ENCODE measurements at regions not wholly inside any gene's neighbourhood (a gene's known extent, or its start where the extent isn't known, plus 50 kb on each side); places are given as distances from the start of the nearest gene placed in this dataset.

DNA sequence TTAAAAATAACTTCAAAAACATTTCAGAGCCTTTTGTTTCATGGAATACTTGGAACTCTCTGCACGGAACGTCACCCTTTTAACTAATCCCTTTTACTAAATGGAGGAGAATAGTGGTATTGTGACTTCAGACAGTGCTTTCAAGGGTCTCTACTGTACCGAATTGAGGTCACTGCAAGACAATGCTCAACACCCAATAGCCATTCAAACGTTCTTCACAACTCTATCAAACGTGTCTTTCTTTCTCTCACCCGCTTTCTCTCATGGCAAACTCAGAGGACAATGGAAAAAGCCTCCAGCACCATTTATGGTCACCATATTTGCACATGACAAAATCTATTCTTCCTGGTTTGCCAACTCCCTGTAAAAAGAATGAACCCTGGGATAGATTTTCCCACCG, 132.1 kb upstream of the SOX5 start:
- Histone ChIP-seq H3K4me1 (no peaks in the 10 kb centered on the region), H3K36me3 (no peaks in the 10 kb centered on the region), H3K9me3 (no peaks in the 10 kb centered on the region), H3K4me3 (no peak overlapping the region), H3K27me3 (peaks cover 0 to 5% (median 0%) of the 10 kb centered on the region in 4 donors), H3K27ac (no peak overlapping the region)
- DNase-seq (no peak), FAIRE-seq (no peak), ATAC-seq (no peak)
- intact Hi-C loops (cut with DNase I) = no loop called here
- WGBS, 2 donors = 41 to 53% methylated on average over 7 of the region's 7 CpGs
- TF ChIP-seq, protein P1, sequence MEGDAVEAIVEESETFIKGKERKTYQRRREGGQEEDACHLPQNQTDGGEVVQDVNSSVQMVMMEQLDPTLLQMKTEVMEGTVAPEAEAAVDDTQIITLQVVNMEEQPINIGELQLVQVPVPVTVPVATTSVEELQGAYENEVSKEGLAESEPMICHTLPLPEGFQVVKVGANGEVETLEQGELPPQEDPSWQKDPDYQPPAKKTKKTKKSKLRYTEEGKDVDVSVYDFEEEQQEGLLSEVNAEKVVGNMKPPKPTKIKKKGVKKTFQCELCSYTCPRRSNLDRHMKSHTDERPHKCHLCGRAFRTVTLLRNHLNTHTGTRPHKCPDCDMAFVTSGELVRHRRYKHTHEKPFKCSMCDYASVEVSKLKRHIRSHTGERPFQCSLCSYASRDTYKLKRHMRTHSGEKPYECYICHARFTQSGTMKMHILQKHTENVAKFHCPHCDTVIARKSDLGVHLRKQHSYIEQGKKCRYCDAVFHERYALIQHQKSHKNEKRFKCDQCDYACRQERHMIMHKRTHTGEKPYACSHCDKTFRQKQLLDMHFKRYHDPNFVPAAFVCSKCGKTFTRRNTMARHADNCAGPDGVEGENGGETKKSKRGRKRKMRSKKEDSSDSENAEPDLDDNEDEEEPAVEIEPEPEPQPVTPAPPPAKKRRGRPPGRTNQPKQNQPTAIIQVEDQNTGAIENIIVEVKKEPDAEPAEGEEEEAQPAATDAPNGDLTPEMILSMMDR (IDR thresholded peaks at IDR 0.05) = no peak

DNA sequence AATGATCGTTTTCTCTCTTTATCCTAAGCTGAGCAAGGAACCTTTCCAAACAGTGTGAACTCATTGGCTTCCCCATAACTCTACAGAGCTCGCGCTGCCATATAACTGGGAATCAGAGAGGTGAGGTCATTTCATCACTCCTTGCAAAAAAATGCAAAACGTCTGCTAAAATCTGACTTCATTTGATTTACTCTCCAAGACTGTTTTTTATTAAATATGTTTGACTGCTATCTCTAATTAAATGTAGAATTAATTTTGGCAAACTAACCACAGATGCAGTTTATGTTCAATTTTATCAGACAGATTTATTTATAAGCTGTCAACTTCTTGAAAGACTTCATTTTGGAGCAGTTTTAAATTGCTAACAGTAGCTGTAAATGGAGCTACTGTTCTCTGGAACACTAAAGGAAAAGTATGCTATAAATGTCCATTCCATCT, 131.6 kb upstream of the SOX5 start:
- Histone ChIP-seq H3K4me1 (no peaks in the 10 kb centered on the region), H3K4me3 (no peak overlapping the region), H3K36me3 (no peaks in the 10 kb centered on the region), H3K27me3 (peaks cover 0 to 5% (median 0%) of the 10 kb centered on the region in 4 donors), H3K9me3 (no peaks in the 10 kb centered on the region), H3K27ac (no peak overlapping the region)
- TF ChIP-seq, protein P1 (IDR thresholded peaks at IDR 0.05) = no peak
- FAIRE-seq = no peak
- 40 to 51% methylated on average over 4 of the region's 4 CpGs for WGBS, 2 donors
- no peak for ATAC-seq
- DNase-seq = no peak
- intact Hi-C loops (cut with DNase I) = no loop called here

DNA sequence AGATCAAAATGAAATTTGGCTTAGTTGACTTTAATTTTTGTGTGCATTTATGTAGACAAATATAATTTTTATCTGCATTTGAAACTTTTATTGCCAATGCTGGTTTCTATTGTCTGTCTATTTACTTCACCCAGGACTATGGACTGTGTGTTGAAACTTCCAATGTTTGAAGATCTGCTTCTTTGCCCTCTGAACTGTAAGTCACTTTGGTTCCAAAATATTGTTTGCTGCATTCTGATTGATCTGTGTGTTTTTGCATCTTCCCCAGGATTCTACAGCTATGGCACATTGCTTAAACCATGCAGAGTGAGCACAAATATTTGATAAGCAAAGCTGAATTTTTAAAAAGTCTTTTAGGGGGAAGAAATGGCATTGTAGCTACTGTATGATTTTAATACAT, 131.0 kb upstream of the SOX5 start:
- DNase-seq = no peak
- Histone ChIP-seq H3K4me3 (no peak overlapping the region), H3K27me3 (peaks cover 0 to 5% (median 0%) of the 10 kb centered on the region in 4 donors), H3K4me1 (no peaks in the 10 kb centered on the region), H3K27ac (no peak overlapping the region), H3K36me3 (no peaks in the 10 kb centered on the region), H3K9me3 (no peaks in the 10 kb centered on the region)
- intact Hi-C loops (cut with DNase I) = no loop called here
- TF ChIP-seq, protein P1 (IDR thresholded peaks at IDR 0.05) = no peak
- no peak for FAIRE-seq
- ATAC-seq = no peak

DNA sequence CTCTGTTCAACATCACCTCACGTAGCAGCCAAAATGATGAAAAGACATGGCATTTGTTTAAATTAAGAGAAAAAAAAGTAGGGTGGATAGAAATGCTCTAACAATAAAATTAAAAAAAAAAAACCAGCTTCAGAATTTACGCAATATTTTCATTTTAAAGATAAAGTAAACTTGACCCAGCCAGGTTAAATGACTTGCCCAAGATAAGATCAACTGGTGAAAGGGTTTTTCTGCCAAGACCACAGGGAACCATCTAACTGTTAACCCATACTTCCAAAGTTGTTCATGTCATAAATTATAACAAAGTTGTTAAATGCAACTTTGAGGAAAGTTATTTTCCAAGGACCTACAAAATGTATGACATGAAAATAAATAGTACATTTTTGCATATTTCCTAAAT, 129.6 kb upstream of the SOX5 start:
- no peaks in the 10 kb centered on the region for H3K9me3 ChIP-seq
- ATAC-seq = no peak

DNA sequence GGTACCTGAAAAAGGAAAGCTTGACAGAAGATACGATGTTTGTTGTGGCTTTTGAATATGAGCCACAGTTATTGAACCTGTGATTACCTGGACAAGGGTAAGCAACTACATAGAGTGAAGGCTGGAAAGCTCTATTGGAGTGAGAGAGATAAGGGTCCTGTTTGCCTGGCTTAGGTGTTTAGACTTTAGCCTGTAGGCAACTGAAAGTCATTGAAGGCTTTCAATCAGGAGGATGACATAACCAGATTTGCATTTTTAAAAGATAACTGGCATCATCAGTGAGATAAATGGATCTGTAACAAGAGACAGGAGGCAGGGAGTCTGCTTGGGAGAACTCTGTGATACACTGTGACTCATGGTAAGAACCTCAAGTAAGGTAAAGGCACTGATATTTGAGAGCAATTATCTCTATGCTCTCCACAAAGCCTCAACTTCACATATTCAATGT, 128.9 kb upstream of the SOX5 start:
- Histone ChIP-seq H3K4me1 (no peaks in the 10 kb centered on the region), H3K27ac (no peak overlapping the region), H3K27me3 (peaks cover 0 to 5% (median 0%) of the 10 kb centered on the region in 4 donors), H3K4me3 (no peak overlapping the region), H3K36me3 (no peaks in the 10 kb centered on the region), H3K9me3 (no peaks in the 10 kb centered on the region)
- intact Hi-C loops (cut with DNase I) = no loop called here
- TF ChIP-seq, protein P1 (IDR thresholded peaks at IDR 0.05) = no peak
- FAIRE-seq (no peak), ATAC-seq (no peak), DNase-seq (no peak)
- WGBS, 2 donors = 30 to 35% methylated on average over 1 of the region's 1 CpG

More for the DNA sequence above, 129.6 kb upstream of the SOX5 start:
- Histone ChIP-seq H3K27me3 (peaks cover 0 to 5% (median 0%) of the 10 kb centered on the region in 4 donors), H3K4me3 (no peak overlapping the region), H3K4me1 (no peaks in the 10 kb centered on the region), H3K27ac (no peak overlapping the region), H3K36me3 (no peaks in the 10 kb centered on the region)
- DNase-seq (no peak), FAIRE-seq (no peak)
- TF ChIP-seq, protein P1 (IDR thresholded peaks at IDR 0.05) = no peak
- intact Hi-C loops (cut with DNase I) = no loop called here
- 38 to 39% methylated on average over 2 of the region's 2 CpGs for WGBS, 2 donors

Data from pancreas (tissue), 10 donors.